HCT116 (cell line): ENCODE measurements at regions not wholly inside any gene's neighbourhood (a gene's known extent, or its start where the extent isn't known, plus 50 kb on each side); places are given as distances from the start of the nearest gene placed in this dataset.

Experiments used
- ATAC-seq: fragments of 200-7000 bp; cut with Tn5 transposase; 2 replicates; pipeline ENCODE4 v1.9.1; 2020; ENCODE audit warnings: mild to moderate bottlenecking, moderate library complexity
- BruUV-seq: library from RNA; stranded (reverse); fragments of 400-500 nt; replicated peaks from 2 replicates; lab custom pipeline; 2021; lab: Mats Ljungman, UMichigan
- CTCF ChIA-PET: fragments of 300-600 bp; sonication (Branson Sonifier 250); formaldehyde crosslinking; loops from one replicate; lab custom pipeline; 2021; ENCODE audit warnings: antibody characterized with exemption; lab: Charles Lee
- POLR2A ChIA-PET: fragments of 300-600, 350-600 bp; sonication (Branson Sonifier 250); formaldehyde crosslinking; loops from one replicate; lab custom pipeline; 2021; ENCODE audit warnings: antibody characterized with exemption; lab: Charles Lee
- RAD21 ChIA-PET, 2 experiments: fragments of 300-600 bp; sonication (Branson Sonifier 250); formaldehyde crosslinking; loops; one replicate each; lab custom pipeline; 2023; ENCODE audit warnings: low total read pairs in 2 of 2; ENCODE audit not compliant: uncharacterized antibody in 2 of 2, unreplicated experiment in 2 of 2, low non-redundant PET in 1 of 2; lab: Charles Lee
- DNase-seq: peaks from one replicate; pipeline ENCODE4 v3.0.0-alpha.2; 2010; ENCODE audit warnings: low read depth, low spot score
- H2AFZ ChIP-seq: fragments of 200-600 bp; shearing (Covaris generic), sonication (generic); 2 replicates; pipeline ENCODE4 v1.6.1; 2017; ENCODE audit warnings: low read depth, mixed run types, mixed read lengths, antibody characterized with exemption, low read length; ENCODE audit not compliant: poor library complexity, severe bottlenecking
- H3K27ac ChIP-seq: 2 replicates; pipeline ENCODE4 v1.5.1; 2012; ENCODE audit warnings: low read depth, low read length
- H3K27me3 ChIP-seq: fragments of 200-600 bp; sonication (generic); 2 replicates; pipeline ENCODE4 v1.6.1; 2016; ENCODE audit warnings: mixed run types, low read length, mixed read lengths; ENCODE audit not compliant: insufficient read depth
- H3K36me3 ChIP-seq, 2 experiments: fragments of 200-500 bp in 1 of 2; fragments of 200-600 bp in 1 of 2; sonication (Bioruptor generic) in 1 of 2; sonication (generic) in 1 of 2; 2 replicates each; pipeline versions ENCODE4 v1.5.1 to v1.6.1; 2014 to 2016; ENCODE audit warnings: low read length in 2 of 2, inconsistent platforms in 1 of 2, mixed read lengths in 1 of 2, mixed run types in 1 of 2; ENCODE audit not compliant: insufficient read depth in 2 of 2, control insufficient read depth in 1 of 2
- H3K4me1 ChIP-seq, 2 experiments: fragments of 200-600 bp in 1 of 2; sonication (generic) in 1 of 2; 2 replicates each; pipeline versions ENCODE4 v1.5.1 to v1.6.1; 2012 to 2017; ENCODE audit warnings: low read length in 2 of 2, inconsistent platforms in 1 of 2, mild to moderate bottlenecking in 1 of 2, mixed read lengths in 1 of 2, mixed run types in 1 of 2, moderate library complexity in 1 of 2; ENCODE audit not compliant: insufficient read depth in 2 of 2, control insufficient read depth in 1 of 2
- H3K4me2 ChIP-seq: fragments of 200-600 bp; sonication (generic); 2 replicates; pipeline ENCODE4 v1.6.1; 2017; ENCODE audit warnings: mixed run types, low read length, mixed read lengths
- H3K4me3 ChIP-seq, 2 experiments: fragments of 200-600 bp in 1 of 2; sonication (generic) in 1 of 2; replicated peaks in 1 of 2; 2 replicates each; pipeline ENCODE4 v1.5.1; 2011 to 2016; ENCODE audit warnings: low read length in 2 of 2, control low read depth in 1 of 2, low read depth in 1 of 2, mild to moderate bottlenecking in 1 of 2, mixed read lengths in 1 of 2, mixed run types in 1 of 2
- H3K79me2 ChIP-seq: fragments of 200-600 bp; sonication (generic); 2 replicates; pipeline ENCODE4 v1.6.1; 2017; ENCODE audit warnings: mild to moderate bottlenecking, mixed run types, low read length, moderate library complexity, mixed read lengths; ENCODE audit not compliant: insufficient read depth
- H3K9ac ChIP-seq: fragments of 200-600 bp; sonication (generic); 2 replicates; pipeline ENCODE4 v1.6.1; 2016; ENCODE audit warnings: low read length, mixed read lengths
- H3K9me2 ChIP-seq: fragments of 200-600 bp; sonication (generic), shearing (Covaris generic); 2 replicates; pipeline ENCODE4 v1.6.1; 2017; ENCODE audit warnings: mixed run types, mild to moderate bottlenecking, moderate library complexity; ENCODE audit not compliant: insufficient read depth
- H3K9me3 ChIP-seq, 2 experiments: fragments of 200-500 bp in 1 of 2; fragments of 200-600 bp in 1 of 2; sonication (Bioruptor generic) in 1 of 2; sonication (generic) in 1 of 2; 2 replicates each; pipeline ENCODE4 v1.6.1; 2014 to 2017; ENCODE audit warnings: low read length in 2 of 2, mixed read lengths in 2 of 2, inconsistent platforms in 1 of 2, low read depth in 1 of 2, mild to moderate bottlenecking in 1 of 2, mixed run types in 1 of 2, moderate library complexity in 1 of 2; ENCODE audit not compliant: control insufficient read depth in 1 of 2, insufficient read depth in 1 of 2
- H4K20me1 ChIP-seq: fragments of 200-600 bp; sonication (generic), shearing (Covaris generic); 2 replicates; pipeline ENCODE4 v1.6.1; 2017; ENCODE audit warnings: mixed run types, mild to moderate bottlenecking, moderate library complexity; ENCODE audit not compliant: insufficient read depth
- CEBPB ChIP-seq: IDR thresholded peaks from 2 replicates; pipeline ENCODE4 v1.6.1; 2012; ENCODE audit warnings: low read depth
- ELF1 ChIP-seq: IDR thresholded peaks from 2 replicates; pipeline ENCODE4 v1.6.1; 2012; ENCODE audit warnings: low read depth, borderline replicate concordance
- EZH2phosphoT487 ChIP-seq: fragments of 200-600 bp; IDR thresholded peaks from 2 replicates; pipeline ENCODE4 v1.6.1; 2018; ENCODE audit warnings: antibody characterized with exemption, borderline replicate concordance
- FOSL1 ChIP-seq: IDR thresholded peaks from 2 replicates; pipeline ENCODE4 v1.6.1; 2012; ENCODE audit warnings: low read depth
- POLR2A ChIP-seq: IDR thresholded peaks from 2 replicates; pipeline ENCODE4 v1.7.0; 2011; ENCODE audit warnings: borderline replicate concordance; ENCODE audit not compliant: insufficient read depth, insufficient read length; ENCODE audit errors: extremely low read depth
- POLR2AphosphoS5 ChIP-seq: IDR thresholded peaks from 2 replicates; pipeline ENCODE4 v1.6.1; 2011; ENCODE audit warnings: mild to moderate bottlenecking, low read depth, low read length, moderate library complexity
- RAD21 ChIP-seq: IDR thresholded peaks from 2 replicates; pipeline ENCODE4 v1.6.1; 2012; ENCODE audit warnings: low read depth, mild to moderate bottlenecking
- SIN3A ChIP-seq: IDR thresholded peaks from 2 replicates; pipeline ENCODE4 v1.6.1; 2012; ENCODE audit warnings: low read depth
- SP1 ChIP-seq: IDR thresholded peaks from 2 replicates; pipeline ENCODE4 v1.6.1; 2012; ENCODE audit warnings: low read depth
- SRF ChIP-seq: IDR thresholded peaks from 2 replicates; pipeline ENCODE4 v1.6.1; 2012; ENCODE audit warnings: low read depth
- TCF7L2 ChIP-seq: IDR thresholded peaks from 2 replicates; pipeline ENCODE4 v1.7.0; 2011; ENCODE audit warnings: borderline replicate concordance, inconsistent platforms; ENCODE audit not compliant: insufficient read depth, insufficient read length; ENCODE audit errors: extremely low read depth
- YY1 ChIP-seq: IDR thresholded peaks from 2 replicates; pipeline ENCODE4 v1.6.1; 2011; ENCODE audit warnings: low read length, low read depth, moderate library complexity, mild to moderate bottlenecking; ENCODE audit not compliant: insufficient replicate concordance; ENCODE audit errors: extremely low read depth
- ZFX ChIP-seq: fragments of 450-650 bp; IDR thresholded peaks from 2 replicates; pipeline ENCODE4 v1.6.1; 2017
- intact Hi-C: fragments of 100-400 bp; cut with micrococcal nuclease; formaldehyde crosslinking; loops from 2 replicates; pipeline ENCODE4 v1.10.0; 2022
- TF ChIP-seq, protein P1 (sequence below): IDR thresholded peaks from 2 replicates; pipeline ENCODE4 v1.6.1; 2012
- TF ChIP-seq, protein P2 (sequence below), 3 experiments: fragments of 200-600 bp in 1 of 3; sonication (generic) in 1 of 3; IDR thresholded peaks in 2 of 3; conservative IDR thresholded peaks in 1 of 3; 2 replicates each; pipeline ENCODE4 v1.5.1; 2012 to 2017; ENCODE audit warnings: low read depth in 2 of 3, low read length in 2 of 3, antibody characterized with exemption in 1 of 3, borderline replicate concordance in 1 of 3, control low read depth in 1 of 3, mild to moderate bottlenecking in 1 of 3, mixed read lengths in 1 of 3, mixed run types in 1 of 3, moderate library complexity in 1 of 3; ENCODE audit not compliant: insufficient read depth in 1 of 3

DNA sequence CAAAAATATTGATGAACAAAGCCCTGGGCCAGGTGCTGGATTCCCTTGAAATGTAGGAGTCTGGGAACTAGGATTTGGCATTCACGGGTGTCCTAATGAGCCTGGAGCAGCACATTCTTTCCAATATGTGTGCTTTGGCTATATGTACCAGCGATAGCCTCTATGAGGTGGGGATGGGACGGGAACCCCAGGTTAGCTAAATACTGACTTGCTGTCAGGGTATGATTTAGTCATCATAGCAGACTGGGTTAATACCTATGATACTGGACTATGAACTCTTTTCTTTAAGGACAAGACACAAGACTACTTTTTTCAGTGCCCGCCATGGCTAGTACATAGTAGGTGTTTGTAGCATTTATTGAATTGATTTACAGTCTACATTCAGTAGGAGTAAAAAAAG is 152.7 kb downstream of the KCNRG start:
- Histone ChIP-seq H3K9me2 (no peaks in the 10 kb centered on the region), H2AFZ (no peak overlapping the region), H3K27ac (no peak overlapping the region), H3K4me3 (no peak overlapping the region), H3K9me3 (no peaks in the 10 kb centered on the region), H3K79me2 (no peaks in the 10 kb centered on the region), H3K36me3 (no peaks in the 10 kb centered on the region), H3K4me1 (no peaks in the 10 kb centered on the region), H3K9ac (no peak overlapping the region), H3K4me2 (no peak overlapping the region), H3K27me3 (no peaks in the 10 kb centered on the region), H4K20me1 (no peaks in the 10 kb centered on the region)
- ChIA-PET RAD21 (no interaction called here), POLR2A (no interaction called here), CTCF (interaction anchor here (1.6 kb wide), 1 partner anchor 21 kb away, joined by 4 read pairs; no protein-coding TSS in a partner anchor)
- ATAC-seq (no peak), DNase-seq (no peak)
- TF ChIP-seq EZH2phosphoT487, result no peak
- TF ChIP-seq CEBPB, result no peak
- TF ChIP-seq TCF7L2, result no peak
- no peak for TF ChIP-seq SRF
- TF ChIP-seq ELF1, result no peak
- TF ChIP-seq YY1, result no peak
- no peak for TF ChIP-seq SP1
- intact Hi-C loops, result no loop called here
- BruUV-seq, result no TSS peak

GRCh38 chr13:50168786-50169185 is 153.5 kb downstream of the KCNRG start:
- Histone ChIP-seq H4K20me1 (no peaks in the 10 kb centered on the region), H3K36me3 (no peaks in the 10 kb centered on the region), H3K9ac (no peak overlapping the region), H3K4me2 (no peak overlapping the region), H2AFZ (no peak overlapping the region), H3K9me3 (no peaks in the 10 kb centered on the region), H3K27me3 (no peaks in the 10 kb centered on the region), H3K79me2 (no peaks in the 10 kb centered on the region), H3K27ac (no peak overlapping the region), H3K4me3 (no peak overlapping the region), H3K4me1 (no peaks in the 10 kb centered on the region), H3K9me2 (no peaks in the 10 kb centered on the region)
- ChIA-PET CTCF (no interaction called here), POLR2A (no interaction called here), RAD21 (interaction anchor here in 1 of 2 experiments (0.7 kb wide), 1 partner anchor 19 kb away, joined by 6 read pairs; no protein-coding TSS in a partner anchor)
- ATAC-seq, result no peak
- BruUV-seq, result no TSS peak
- intact Hi-C loops, result no loop called here
- DNase-seq, result no peak
- TF ChIP-seq EZH2phosphoT487, result no peak
- TF ChIP-seq ZFX, result no peak
- no peak for TF ChIP-seq POLR2AphosphoS5
- TF ChIP-seq, protein P1, sequence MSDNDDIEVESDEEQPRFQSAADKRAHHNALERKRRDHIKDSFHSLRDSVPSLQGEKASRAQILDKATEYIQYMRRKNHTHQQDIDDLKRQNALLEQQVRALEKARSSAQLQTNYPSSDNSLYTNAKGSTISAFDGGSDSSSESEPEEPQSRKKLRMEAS, result no peak
- TF ChIP-seq POLR2A, result no peak
- TF ChIP-seq SRF, result no peak
- TF ChIP-seq FOSL1, result no peak
- no peak for TF ChIP-seq TCF7L2
- TF ChIP-seq, protein P2, sequence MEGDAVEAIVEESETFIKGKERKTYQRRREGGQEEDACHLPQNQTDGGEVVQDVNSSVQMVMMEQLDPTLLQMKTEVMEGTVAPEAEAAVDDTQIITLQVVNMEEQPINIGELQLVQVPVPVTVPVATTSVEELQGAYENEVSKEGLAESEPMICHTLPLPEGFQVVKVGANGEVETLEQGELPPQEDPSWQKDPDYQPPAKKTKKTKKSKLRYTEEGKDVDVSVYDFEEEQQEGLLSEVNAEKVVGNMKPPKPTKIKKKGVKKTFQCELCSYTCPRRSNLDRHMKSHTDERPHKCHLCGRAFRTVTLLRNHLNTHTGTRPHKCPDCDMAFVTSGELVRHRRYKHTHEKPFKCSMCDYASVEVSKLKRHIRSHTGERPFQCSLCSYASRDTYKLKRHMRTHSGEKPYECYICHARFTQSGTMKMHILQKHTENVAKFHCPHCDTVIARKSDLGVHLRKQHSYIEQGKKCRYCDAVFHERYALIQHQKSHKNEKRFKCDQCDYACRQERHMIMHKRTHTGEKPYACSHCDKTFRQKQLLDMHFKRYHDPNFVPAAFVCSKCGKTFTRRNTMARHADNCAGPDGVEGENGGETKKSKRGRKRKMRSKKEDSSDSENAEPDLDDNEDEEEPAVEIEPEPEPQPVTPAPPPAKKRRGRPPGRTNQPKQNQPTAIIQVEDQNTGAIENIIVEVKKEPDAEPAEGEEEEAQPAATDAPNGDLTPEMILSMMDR (IDR thresholded peaks at IDR 0.05 in 2 of 3, conservative IDR thresholded peaks at IDR 0.05 in 1 of 3; ENCODE audit: borderline replicate concordance in 1 of 3, insufficient read depth in 1 of 3, low read depth in 2 of 3, low read length in 2 of 3), result no peak
- no peak for TF ChIP-seq RAD21
- TF ChIP-seq SIN3A, result no peak
